HEK293T (cell line): ENCODE measurements at regions not wholly inside any gene's neighbourhood (a gene's known extent, or its start where the extent isn't known, plus 50 kb on each side); places are given as distances from the start of the nearest gene placed in this dataset.

Experiments used
- ARNT ChIP-seq: fragments of 450-650 bp; IDR thresholded peaks from 2 replicates; pipeline ENCODE4 v1.6.1; 2017; ENCODE audit warnings: mild to moderate bottlenecking
- BHLHE40 ChIP-seq: fragments of 450-650 bp; IDR thresholded peaks from 2 replicates; pipeline ENCODE4 v1.6.1; 2016; ENCODE audit warnings: mild to moderate bottlenecking, moderate library complexity, borderline replicate concordance
- CTBP1 ChIP-seq: fragments of 450-650 bp; IDR thresholded peaks from 2 replicates; pipeline ENCODE4 v1.6.1; 2016; ENCODE audit warnings: borderline replicate concordance
- FOXA1 ChIP-seq: fragments of 450-650 bp; IDR thresholded peaks from 2 replicates; pipeline ENCODE4 v1.6.1; 2016; ENCODE audit warnings: mild to moderate bottlenecking
- FOXK2 ChIP-seq: fragments of 450-650 bp; IDR thresholded peaks from 2 replicates; pipeline ENCODE4 v1.6.1; 2016; ENCODE audit warnings: mild to moderate bottlenecking
- FOXM1 ChIP-seq: fragments of 450-650 bp; IDR thresholded peaks from 2 replicates; pipeline ENCODE4 v1.6.1; 2017; ENCODE audit warnings: mild to moderate bottlenecking, borderline replicate concordance
- L3MBTL2 ChIP-seq: fragments of 450-650 bp; conservative IDR thresholded peaks from 2 replicates; pipeline ENCODE4 v1.6.1; 2016; ENCODE audit warnings: mild to moderate bottlenecking
- LEF1 ChIP-seq: fragments of 450-650 bp; IDR thresholded peaks from 2 replicates; pipeline ENCODE4 v1.6.1; 2017; ENCODE audit warnings: mild to moderate bottlenecking, borderline replicate concordance
- NFRKB ChIP-seq: fragments of 450-650 bp; IDR thresholded peaks from 2 replicates; pipeline ENCODE4 v1.6.1; 2016; ENCODE audit warnings: mild to moderate bottlenecking, moderate library complexity
- PKNOX1 ChIP-seq: fragments of 450-650 bp; IDR thresholded peaks from 2 replicates; pipeline ENCODE4 v1.6.1; 2016
- SP1 ChIP-seq: fragments of 450-650 bp; IDR thresholded peaks from 2 replicates; pipeline ENCODE4 v1.6.1; 2017
- TARDBP ChIP-seq: fragments of 450-650 bp; IDR thresholded peaks from 2 replicates; pipeline ENCODE4 v1.6.1; 2016

- TF ChIP-seq FOXM1 (no peak), BHLHE40 (no peak), ARNT (no peak), SP1 (no peak), L3MBTL2 (no peak), PKNOX1 (no peak), FOXA1 (no peak), TARDBP (no peak), NFRKB (no peak), FOXK2 (no peak), CTBP1 (no peak), LEF1 (no peak)
Observed at GRCh38 chr18:56315363-56315762, 323.0 kb downstream of the TXNL1 start.
